ENCODE measurements at regions not wholly inside any gene's neighbourhood (a gene's known extent, or its start where the extent isn't known, plus 50 kb on each side); places are given as distances from the start of the nearest gene placed in this dataset.
A peak's percentile ranks its signal among the peaks of the same experiment; 100 is the strongest.

DNA sequence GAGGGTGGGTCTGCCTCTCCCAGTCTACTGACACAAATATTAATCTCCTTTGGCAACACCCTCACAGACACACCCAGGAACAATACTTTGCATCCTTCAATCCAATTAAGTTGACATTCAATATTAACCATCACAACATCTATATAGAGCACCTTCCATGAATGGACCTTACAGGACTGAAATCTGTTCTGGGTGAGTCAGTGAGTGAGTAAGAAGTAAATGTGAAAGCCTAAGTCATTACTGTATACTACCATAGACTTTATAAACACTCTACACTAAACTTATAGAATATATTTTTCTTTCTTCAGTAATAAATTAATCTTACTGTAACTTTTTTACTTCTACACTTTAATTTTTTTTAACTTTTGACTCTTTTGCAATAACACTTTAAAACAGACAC lies 993.8 kb upstream of the MAP3K7 start:
- no peak for DNase-seq

- DNase-seq, result no peak
Measured at GRCh38 chr6:91575032-91575431, 988.2 kb upstream of the MAP3K7 start.

- DNase-seq, result peak; percentile 2
Measured at GRCh38 chr6:91573826-91574416, 987.0 kb upstream of the MAP3K7 start.

- no peak for DNase-seq
Measured at GRCh38 chr6:91572878-91573277, 986.0 kb upstream of the MAP3K7 start.

DNA sequence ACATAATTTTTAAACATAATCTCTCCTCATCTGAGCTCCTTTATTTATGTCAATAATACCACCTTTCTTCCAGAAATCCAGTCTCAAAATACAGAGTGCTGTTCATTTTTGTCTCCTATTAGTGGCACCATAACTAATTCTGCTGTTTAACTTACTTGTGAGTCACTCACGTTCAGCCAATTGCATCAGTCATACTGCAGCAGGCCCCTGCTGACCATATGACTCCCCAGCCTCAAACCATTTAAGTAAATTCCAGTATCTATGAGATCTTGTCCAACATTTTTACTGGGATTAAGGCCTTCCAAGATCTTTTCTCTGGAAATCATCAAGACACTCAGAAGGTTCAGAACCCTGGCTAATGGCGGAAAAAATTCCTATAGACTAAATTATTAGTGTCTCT lies 982.2 kb upstream of the MAP3K7 start:
- no peak for DNase-seq

DNA sequence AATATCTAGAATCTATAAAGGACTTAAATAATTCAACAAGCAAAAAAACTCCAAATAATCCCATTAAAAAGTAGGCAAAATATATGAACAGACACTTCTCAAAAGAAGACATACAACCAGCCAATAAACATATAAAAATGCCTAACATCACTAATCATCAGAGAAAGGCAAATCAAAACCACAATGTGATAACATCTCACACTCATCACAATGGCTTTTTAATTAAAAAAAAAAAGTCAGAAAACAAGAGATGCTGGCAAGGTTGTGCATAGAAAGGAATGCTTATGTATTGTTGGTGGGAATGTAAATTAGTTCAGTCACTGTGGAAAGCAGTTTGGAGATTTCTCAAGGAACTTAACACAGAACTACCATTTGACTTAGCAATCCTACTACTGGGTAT lies 979.6 kb upstream of the MAP3K7 start:
- no peak for DNase-seq

DNA sequence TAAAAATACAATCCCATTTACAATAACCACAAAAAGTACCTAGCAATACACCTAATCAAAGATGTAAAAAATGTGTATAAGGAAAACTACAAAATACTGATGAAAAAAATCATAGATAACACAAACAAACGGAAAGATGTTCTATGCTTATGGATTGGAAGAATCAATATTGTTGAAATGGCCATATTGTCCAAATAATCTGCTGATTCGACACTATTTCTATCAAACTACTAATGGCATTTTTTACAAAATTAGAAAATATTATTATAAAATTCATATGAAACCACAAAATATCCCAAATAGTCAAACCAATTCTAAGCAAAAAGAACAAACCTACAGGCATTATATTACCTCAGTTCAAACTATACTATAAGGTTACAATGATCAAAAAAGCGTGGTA lies 978.3 kb upstream of the MAP3K7 start:
- DNase-seq, result no peak

DNA sequence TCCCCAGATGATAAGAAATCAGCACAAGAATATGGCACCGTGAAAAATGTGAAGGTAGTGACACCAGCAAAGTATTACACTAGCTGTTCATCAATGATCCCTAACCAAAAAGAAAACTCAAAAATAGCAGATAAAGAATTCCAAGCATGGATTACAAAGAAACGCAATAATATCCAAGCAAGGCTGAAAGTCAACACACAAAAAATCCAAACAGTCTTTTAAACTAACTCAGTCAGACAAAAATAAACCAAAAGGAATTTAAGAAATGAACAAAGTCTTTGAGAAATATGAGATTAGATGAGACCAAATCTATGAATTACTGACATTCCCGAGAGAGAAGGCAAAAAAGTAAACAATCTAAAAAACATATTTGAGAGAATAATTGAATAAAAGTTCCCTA lies 976.1 kb upstream of the MAP3K7 start:
- no peak for DNase-seq

GRCh38 chr6:91560409-91560808 lies 973.5 kb upstream of the MAP3K7 start:
- DNase-seq, result no peak

GRCh38 chr6:91540902-91541301 lies 954.0 kb upstream of the MAP3K7 start:
- DNase-seq, result no peak

DNA sequence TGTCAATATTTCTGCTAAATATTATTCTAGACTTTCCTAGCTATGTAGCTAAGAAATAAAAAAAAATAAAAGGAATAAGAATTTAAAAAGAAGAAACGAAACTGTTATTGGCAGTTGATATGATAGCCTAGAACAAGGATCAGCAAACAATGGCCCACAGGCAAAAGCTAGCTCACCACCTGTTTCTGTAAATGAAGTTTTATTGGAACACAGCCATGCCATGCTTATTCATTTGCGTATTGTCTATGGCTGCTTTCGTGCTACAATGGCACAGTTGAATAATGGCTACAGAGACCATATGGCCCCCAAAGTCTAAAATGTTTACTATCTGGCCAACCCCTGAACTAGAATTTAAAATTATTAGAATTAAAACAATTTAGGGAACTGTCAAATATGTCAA lies 952.6 kb upstream of the MAP3K7 start:
- DNase-seq, result peak; percentile 41

DNA sequence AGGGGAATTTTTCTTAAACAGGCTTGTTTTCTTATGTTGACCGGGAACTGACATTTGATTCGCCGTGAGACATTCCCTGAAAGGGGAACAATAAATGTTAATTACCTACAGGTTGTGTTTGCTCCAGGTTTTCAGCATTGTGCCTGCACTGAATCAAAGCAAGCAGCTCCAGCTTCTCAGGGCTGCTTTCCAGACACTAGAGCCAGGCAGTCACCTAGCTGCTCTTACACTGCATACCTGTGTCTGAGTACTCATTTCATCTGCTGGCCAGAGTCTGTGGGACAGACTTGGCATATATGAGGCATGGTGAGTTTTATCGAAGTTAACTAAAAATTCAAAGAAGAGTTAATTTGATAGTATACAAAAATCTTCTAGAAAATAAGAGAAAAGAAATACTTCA lies 951.8 kb upstream of the MAP3K7 start:
- no peak for DNase-seq

GRCh38 chr6:91534614-91535013 lies 947.7 kb upstream of the MAP3K7 start:
- DNase-seq, result no peak

DNA sequence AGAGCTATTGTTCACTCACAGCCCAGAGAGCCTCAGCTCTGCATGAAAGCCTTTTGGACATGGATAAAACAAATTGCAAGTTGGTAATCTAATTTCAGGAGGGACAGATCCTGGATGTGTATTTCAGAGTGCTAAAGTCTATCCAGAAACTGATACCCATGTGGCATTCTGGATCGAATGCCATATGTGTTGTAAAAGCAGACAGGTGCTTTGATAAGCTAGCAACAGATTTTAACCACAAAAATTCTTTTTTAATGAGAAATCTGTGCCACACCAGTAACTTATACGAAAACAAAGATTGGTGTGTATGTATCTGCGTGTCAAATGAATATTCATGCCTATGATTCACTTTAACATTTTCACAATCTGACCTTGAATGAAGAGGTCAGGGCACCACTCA lies 936.6 kb upstream of the MAP3K7 start:
- DNase-seq, result no peak

GRCh38 chr6:91521999-91522398 lies 935.1 kb upstream of the MAP3K7 start:
- DNase-seq, result no peak

DNA sequence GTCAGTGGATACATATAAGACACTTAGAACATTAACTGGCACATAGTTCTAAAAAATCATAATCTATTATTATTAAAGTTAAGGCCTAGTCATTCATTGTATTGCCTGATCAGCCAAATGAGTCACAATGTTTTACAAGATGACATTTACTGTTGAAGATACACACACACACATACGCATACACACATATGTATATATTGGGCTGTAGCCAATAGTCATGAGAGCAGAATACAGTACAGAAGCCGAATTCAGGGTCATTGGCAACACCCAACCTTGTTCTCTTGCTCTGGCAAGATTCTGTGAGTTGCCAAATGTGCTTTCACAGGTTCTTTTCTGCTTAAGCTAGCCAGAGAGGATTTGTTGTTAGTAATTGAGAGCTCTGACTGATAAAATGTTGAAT lies 922.8 kb upstream of the MAP3K7 start:
- no peak for DNase-seq

DNA sequence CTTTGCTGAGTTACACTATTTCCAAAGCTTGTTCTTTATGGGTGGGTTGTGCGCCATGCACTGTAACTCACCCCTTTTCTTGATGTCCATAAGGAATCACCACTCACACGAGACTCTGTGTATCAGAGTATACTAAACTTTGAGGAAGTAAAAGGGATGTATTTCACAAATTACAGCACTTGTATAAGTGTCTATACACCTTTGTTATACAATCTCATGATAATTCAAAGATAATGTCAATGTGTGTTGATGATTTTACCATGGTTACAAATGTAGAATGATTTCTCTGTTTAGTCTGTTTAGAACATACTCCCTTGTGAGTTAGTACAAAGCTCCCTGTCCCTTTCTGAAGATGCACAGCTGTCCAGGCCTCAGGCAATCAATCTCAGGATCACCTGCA lies 922.2 kb upstream of the MAP3K7 start:
- no peak for DNase-seq

DNA sequence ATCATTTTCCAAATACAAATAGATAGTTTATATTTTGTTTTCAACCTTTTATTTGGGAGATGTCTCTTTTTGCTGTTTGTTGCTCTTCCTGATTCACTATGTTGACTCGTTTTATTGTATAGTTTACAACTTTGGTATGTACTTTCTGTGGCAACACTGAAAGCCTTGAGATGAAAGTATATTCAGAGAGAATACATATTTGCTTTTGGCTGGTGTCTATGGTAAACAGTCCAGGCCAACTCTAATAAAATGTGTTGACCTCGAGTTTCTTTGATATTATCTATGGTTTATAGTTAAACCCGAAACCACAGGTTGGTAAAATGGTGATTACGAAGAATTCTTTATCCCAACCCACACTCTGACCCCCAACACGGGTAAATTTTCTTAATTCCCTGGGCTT lies 919.6 kb upstream of the MAP3K7 start:
- no peak for DNase-seq

GRCh38 chr6:91505199-91505598 lies 918.3 kb upstream of the MAP3K7 start:
- DNase-seq, result no peak

DNA sequence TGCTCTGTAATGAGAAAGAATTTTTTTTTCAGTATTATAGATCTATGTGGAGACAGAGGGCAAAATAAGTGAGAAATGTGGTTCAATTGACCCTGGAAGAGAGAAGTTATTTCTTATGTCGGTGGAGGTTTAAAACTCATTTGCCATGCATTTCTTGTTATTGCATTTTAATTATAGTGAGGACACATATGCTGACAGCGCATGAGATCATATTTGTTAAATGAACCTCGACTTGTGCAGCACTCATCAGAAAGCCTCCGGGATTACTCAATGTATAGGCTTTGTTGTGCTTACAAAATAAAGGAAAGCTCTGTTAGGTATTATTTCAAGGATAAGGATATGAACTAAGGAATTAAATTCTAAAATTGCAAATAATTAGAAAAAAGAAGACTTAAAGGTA lies 915.1 kb upstream of the MAP3K7 start:
- DNase-seq, result no peak

DNA sequence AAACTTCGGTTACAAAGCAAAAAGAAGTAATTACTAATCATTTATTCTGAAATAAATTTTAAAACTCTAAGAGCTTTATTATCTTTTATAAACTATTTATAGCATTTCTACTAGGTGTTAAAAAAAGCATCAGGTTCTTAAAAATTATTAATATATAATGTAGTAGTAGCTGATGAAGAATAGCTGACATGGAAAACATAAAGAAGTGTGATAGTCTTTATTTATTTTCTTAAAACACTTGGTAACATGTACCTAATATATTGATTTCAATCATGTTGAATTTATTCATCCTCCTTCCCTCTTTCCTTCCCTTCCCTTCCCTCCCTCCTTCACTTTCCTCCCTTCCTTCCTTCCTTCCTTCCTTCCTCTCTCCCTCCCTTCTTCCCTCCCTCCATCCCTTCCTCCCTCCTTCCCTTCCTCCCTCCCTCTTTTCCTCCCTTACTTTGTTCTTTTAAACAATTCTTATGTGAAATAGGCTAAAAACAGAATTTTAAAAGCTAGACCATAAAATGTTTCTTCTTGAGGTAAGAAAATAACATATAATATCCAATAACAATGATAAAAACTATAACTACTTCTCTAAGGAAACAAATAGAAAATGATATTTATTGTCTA lies 913.9 kb upstream of the MAP3K7 start:
- DNase-seq, result no peak

DNA sequence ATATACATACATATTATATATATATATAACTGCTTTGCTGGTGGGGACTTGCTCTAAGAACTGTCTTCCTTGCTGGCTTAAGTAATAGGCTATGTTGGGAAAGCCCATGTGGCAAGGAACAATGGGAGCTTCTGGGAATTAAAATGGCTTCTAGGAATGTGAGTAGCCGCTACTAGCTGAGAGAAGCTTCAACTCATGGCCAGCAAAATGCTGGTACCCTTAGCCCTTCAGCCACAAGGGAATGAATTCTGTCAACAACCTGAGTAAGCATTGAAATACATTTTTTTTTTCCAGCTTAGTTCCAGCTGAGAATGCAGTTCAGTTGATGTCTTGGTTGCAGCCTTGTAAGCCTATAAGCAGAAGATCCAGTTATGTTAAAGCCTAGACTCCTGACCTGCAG lies 911.7 kb upstream of the MAP3K7 start:
- no peak for DNase-seq

DNA sequence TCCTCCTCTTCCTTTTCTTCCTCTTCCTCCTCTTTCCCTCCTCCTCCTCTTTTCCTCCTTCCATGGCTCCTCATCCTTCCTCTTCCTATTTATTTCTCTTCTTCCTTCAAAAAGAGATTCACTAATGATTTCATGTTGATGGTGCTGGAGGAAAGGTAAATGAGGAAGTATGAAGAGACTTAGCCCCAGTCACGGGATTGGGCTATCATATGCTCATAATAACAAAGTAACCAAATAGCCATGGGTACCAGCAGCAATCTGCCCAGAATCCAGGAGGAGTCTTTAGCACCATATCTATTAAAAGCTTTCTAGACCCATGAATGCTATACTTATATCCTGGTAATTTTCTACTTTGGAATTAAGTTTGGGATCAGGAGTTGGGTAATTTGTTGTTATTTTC lies 910.9 kb upstream of the MAP3K7 start:
- no peak for DNase-seq

DNA sequence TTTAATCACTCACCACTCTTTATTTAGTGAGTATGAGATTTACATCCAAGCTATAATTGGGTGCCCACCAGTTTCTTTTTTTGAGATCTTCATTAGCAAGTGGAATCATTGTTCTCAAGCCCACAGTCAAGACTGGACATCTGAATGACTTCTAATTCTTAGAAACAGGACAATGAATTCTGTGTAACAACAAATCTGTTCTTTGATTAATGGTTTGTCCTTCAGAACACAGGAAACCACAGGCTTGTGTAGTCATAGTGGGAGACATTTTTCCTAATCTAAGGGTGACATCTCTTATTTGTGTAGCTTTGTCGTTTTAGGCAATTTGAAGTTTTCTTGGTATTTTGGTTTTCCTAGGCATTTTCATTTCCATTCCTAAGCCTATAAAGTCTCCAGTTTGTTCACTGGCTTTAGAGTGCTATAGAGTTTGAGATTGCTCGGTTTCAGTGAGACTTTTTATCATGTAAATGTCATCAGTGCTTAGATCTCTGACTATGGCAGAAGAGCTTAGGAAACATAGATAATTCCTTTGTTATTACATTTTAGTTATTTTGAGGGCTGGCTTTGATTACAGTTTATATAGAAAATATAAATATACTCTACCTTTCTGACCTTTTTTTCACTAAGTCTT lies 903.9 kb upstream of the MAP3K7 start:
- DNase-seq, result no peak
